Left cardiac atrium (tissue), 4 donors: ENCODE measurements at regions not wholly inside any gene's neighbourhood (a gene's known extent, or its start where the extent isn't known, plus 50 kb on each side); places are given as distances from the start of the nearest gene placed in this dataset.

ENCODE experiments used
- ATAC-seq, 2 donors: fragments of 200-7000 bp; cut with Tn5 transposase; one replicate each; pipeline ENCODE4 v1.9.1; 2020; ENCODE audit warnings: mild to moderate bottlenecking in 2 of 2, moderate library complexity in 2 of 2
- DNase-seq: peaks from one replicate; pipeline ENCODE4 v3.0.0-alpha.2; 2020
- intact Hi-C, 2 donors: fragments of 100-400 bp; cut with DNase I; formaldehyde crosslinking; loops; one replicate each; pipeline versions ENCODE4 v1.14.1 to v1.15.1; 2022 to 2023
- donor health status: DM: no; HTN: yes; CAD: no.
- donor health status: DM: no; HTN: yes; CAD: no; lungs with severe emphysema.
- donor health status: DM: yes; HTN: yes; CAD: no.
- donor health status: Dilated cardiomyopathy.

DNA sequence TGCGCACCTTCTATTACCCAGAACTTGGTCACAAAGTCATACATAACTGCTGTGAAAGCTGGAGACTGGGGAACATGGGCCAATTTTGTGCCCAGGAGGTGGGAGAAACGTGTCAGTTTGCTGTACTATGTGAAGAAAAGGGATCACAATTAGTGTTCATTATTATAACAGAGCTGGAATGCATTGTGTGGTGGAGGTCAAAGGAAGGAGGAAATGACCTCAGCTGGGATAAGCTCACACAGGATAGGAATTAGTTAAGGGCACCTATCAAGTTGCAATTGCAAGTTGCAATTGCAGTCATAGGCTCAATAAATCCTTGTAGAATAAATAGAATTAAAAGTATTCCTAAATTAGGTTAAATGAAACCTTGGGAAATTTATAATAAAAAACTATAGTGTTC, 103.9 kb upstream of the OBI1 start:
- ATAC-seq (no peak), DNase-seq (no peak)
- intact Hi-C loops: no loop called here

DNA sequence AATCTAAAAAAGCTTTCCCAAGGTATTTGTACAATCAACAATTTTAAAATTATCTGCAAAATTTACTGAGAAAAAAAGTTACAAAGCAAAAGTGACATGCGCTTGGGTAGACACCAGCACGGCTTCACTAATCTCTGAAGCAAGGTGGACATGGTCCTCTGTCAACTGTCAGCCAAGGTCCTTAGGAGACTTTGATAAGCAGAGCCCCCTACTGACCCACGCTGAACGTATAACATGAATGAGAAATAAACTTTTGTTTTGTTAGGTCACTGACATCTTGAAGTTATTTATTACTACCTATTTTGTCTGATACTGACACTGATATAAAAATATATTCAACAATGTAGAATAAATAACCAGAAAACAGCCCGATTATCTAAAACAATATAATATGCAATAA, 100.7 kb upstream of the OBI1 start:
- DNase-seq (no peak), ATAC-seq (no peak)
- intact Hi-C loops: no loop called here

DNA sequence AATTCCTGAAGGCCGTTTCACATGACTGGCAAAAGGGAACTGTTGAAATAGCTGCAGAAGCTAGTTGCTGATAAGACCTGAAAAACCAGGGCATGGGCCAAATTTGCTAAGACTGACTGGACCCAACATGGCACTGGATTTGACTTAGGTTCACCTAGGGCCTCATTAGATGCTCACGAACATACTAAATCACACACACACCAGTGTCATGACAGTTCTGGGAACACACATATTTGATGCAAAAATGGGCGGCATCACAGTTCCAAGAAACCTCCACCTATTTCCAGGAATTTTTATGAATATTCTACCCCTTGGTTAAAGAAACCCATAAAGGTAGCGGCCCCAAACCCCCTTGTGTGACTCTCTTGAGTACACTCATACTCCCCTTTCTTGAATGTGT, 99.6 kb upstream of the OBI1 start:
- DNase-seq: no peak
- intact Hi-C loops: no loop called here
- no peak for ATAC-seq

DNA sequence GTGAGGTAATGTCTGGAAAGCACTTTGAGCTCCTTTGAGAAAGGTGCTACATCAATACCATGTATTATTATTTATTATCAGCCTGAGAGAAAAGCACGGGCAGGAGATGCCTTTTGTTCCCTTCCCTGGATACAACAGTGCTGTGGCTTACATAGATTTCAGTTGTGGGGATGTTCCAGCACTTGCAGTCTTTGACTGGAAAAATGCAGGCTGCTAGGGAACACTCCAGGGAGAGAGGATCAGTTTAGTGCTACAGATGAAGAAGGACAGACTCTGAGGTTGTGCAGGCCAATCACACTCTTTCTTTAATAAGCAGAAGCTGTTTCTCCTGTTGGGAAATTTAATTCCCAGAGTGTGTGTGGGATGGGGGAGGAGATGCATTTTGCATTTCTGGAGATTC, 94.5 kb upstream of the OBI1 start:
- ATAC-seq: no peak
- intact Hi-C loops: no loop called here
- no peak for DNase-seq

DNA sequence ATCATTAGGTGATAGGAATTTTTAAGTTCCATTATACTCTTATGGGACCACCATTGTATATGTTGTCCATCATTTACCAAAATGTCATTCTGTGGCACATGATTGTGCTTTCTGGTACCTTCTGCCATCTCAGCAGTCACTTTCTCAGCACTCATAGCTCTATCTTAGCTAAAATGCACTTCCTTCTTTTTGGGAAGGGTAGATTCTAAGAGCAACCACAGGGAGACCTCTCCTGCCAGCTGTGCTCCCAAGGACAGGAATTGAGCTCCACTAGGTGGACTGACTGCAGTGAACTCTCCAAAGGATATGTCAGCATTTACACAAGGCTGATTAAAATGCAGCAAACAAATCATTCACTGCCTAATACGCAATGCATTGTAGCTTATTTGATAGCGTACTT, 91.8 kb upstream of the OBI1 start:
- ATAC-seq (no peak), DNase-seq (no peak)
- intact Hi-C loops: no loop called here

DNA sequence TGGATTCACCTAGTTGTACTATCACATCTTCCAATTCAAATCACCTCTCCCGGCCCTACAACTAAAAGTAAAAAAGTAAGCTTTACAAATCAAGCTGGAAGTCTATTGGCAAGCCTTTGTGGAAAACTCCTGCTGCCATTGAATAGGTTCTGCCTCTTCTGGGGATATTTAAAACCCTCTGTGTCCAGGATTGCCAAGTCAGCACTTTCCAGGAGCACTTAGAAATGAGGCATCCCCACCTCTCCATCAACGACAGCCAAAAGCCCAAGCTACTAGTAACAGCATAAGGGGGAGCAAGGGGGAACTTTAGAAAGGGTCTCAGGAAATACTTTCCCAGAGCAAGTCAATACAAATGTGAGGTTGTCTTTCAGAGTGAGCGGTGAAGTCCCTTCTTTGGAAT, 85.0 kb upstream of the OBI1 start:
- DNase-seq: no peak
- no peak for ATAC-seq
- intact Hi-C loops: no loop called here

DNA sequence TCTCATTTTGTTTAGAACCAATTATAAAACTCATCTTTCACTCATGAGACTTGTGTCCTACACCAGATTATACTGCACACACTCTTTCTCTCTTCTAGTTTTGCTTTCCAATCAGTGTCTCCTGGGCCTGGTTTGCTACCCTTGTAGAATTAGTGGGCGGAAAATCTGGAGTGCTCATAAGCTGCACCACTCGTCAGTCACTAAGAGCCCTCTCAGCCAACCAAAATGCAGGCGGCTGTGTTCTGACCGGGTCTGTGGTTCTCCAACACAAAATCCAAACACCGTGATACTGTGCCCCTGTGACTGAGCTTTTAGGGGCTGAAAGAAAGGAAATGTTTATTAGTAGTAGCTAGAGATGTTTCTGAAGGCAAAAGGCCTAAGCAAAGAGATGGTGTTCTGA, 83.7 kb upstream of the OBI1 start:
- no peak for ATAC-seq
- no peak for DNase-seq
- intact Hi-C loops: no loop called here

DNA sequence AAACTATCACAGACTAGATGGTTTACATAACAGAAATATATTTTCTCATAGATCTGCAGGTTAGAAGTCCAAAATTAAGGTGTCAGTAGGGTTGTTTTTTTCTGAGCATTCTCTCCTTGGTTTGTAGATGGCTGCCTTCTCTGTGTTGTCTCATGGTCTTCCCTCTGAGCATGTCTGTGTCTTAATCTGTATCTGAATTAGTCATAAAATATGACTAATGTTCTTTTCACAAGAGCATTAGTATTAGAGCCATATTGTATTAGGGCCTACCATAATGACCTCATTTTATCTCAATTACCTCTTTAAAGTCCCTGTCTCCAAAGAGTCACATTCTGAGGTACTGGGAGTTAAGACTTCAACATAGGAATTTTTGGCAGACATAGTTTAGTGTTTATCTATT, 77.2 kb upstream of the OBI1 start:
- ATAC-seq (no peak), DNase-seq (no peak)
- intact Hi-C loops: no loop called here

DNA sequence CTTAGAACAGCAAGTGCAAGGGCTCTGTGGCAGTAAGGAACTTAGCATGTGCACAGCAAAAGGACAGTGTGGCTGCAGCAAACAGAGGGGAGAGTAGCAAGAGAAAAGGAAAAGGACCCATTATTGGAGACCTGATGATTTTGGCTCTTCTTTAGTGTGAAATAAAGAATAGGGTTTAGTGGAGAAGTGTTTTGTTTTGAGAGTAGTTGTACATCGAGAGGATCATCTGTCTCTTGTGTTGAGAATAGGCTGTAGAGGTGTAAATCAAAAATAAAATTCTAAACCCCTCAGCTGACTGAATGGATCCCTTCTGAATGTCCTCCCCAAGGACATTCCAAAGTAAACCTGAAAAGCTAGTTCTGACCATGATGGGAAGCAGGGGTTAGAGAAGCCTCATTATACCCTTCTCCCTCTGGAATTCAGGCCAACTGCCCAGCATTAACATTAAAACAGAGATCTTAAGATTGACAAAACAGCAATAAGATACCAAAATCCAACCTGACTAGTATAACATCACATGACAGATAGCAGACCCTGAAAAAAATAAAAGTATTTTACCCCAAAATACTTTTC, 73.6 kb upstream of the OBI1 start:
- intact Hi-C loops: no loop called here
- ATAC-seq (no peak), DNase-seq (no peak)

DNA sequence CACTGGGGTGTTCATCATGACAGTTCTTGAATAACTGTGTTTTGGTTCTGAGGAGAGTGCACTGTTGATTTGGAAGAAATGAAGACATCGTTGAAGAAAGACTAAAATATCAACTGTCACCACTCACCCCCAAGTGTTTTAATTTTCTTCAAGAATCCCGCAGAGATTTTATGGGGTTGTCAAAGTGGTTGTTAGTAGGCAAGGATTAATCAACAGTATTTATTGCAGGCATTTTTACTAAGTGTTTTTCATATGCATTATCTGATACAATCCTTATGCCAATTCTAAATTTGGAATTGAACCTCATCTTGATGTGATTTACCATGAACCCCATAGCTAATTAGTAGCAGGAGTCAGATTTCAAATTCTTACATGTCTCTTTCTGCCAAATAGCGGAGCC, 63.7 kb upstream of the OBI1 start:
- ATAC-seq: no peak
- DNase-seq: no peak
- intact Hi-C loops: no loop called here

DNA sequence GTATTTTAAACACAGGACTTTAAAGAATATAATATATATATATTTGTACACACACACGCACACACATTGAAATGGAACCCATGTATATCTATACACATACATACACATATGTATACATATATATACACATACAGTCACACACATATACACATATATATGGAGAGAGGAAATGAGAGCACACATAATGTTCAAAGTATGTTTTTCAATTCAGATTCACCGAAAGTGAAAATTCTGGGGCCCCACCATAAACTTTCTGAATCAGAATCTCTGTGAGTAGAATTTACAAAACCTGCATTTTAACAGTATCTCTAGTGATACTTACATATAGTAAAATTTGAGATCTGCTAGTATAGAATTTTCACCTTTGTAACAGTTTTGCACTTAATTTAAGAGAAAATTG, 60.4 kb upstream of the OBI1 start:
- ATAC-seq: no peak
- no peak for DNase-seq
- intact Hi-C loops: no loop called here

DNA sequence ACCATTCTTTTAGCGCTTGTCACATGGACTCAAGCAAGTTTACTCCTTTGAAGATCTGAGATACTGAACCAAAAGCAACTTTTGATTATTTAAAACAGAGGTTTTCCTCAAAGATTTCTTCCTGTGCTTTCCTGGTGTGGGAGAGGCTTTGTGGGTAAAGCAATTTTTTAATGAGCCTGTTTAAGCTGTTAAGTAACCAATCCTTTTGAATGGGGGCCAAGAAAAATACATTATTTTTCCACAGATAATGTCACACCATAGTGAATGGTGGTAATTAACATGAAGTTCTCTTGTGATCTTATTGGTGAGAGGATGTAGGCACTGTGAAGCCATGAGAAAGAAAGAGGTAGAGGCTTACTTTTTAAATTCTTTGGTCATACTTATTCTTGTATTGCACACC, 55.8 kb upstream of the OBI1 start:
- ATAC-seq (no peak), DNase-seq (no peak)
- intact Hi-C loops: no loop called here

DNA sequence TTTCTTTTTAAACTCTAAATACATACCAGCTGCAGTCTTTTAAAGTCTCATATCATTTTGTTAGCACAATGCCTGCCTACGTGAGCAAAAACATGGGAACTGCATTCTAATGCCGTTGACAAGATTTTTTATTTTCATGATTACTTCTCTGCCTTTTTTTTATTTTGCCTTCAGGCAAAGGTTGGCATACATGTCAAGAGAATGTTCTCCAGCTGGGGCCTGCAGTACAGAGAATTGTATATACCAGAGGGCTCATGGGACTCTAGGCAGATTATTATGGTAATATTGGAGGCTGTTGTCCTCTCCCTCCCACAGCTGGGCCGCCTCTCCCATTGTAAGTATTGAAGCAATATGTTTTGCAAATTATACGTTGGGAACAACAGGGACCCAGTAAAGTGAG, 53.9 kb upstream of the OBI1 start:
- no peak for DNase-seq
- intact Hi-C loops: no loop called here
- ATAC-seq: no peak

DNA sequence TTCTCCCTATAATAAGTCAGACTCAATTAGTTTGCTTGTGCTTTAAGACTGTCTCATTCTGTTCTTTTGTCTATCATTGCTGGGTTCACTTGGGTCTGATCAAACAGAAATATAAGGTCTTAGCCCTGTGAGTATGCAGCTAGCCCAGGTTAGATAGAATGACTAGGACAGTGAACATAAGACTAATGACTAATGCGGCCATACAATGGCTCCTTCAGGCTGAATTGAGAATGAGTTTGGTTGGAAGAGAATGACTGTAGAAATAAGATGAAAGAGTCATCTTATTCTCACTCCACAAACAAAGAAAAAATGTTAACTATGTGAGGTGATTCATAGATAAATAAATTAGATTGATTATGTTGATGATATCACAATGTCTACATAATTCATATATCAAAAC, 50.1 kb upstream of the OBI1 start:
- intact Hi-C loops: no loop called here
- ATAC-seq (no peak), DNase-seq (no peak)
